Neuronal stem cell (in vitro differentiated cells): ENCODE measurements at regions not wholly inside any gene's neighbourhood (a gene's known extent, or its start where the extent isn't known, plus 50 kb on each side); places are given as distances from the start of the nearest gene placed in this dataset.
"Not testable (repeated sequence)": the region's sequence is repeated elsewhere in the genome, so short reads cannot be mapped to it uniquely, and the experiment has no call there.

Experiments used
- DNase-seq: peaks from one replicate; pipeline ENCODE4 v3.0.0-alpha.2; 2013; ENCODE audit warnings: low spot score
- H2AFZ ChIP-seq: one replicate; pipeline ENCODE4 v1.6.1; 2013; ENCODE audit warnings: mild to moderate bottlenecking, low read length, inconsistent platforms
- H2AK5ac ChIP-seq: 2 replicates; pipeline ENCODE4 v1.6.1; 2013; ENCODE audit warnings: low read depth, mild to moderate bottlenecking, inconsistent platforms, low read length, moderate library complexity, mixed read lengths
- H2BK120ac ChIP-seq: 2 replicates; pipeline ENCODE4 v1.6.1; 2013; ENCODE audit warnings: low read depth, mild to moderate bottlenecking, inconsistent platforms, low read length, moderate library complexity, mixed read lengths
- H2BK12ac ChIP-seq: one replicate; pipeline ENCODE4 v1.6.1; 2013; ENCODE audit warnings: low read length, inconsistent platforms
- H2BK15ac ChIP-seq: 2 replicates; pipeline ENCODE4 v1.6.1; 2013; ENCODE audit warnings: mild to moderate bottlenecking, low read length, inconsistent platforms, mixed read lengths
- H2BK5ac ChIP-seq: one replicate; pipeline ENCODE4 v1.6.1; 2013; ENCODE audit warnings: inconsistent platforms, mild to moderate bottlenecking, low read length, moderate library complexity
- H3K14ac ChIP-seq: one replicate; pipeline ENCODE4 v1.6.1; 2013; ENCODE audit warnings: low read length, inconsistent platforms
- H3K18ac ChIP-seq: 2 replicates; pipeline ENCODE4 v1.6.1; 2013; ENCODE audit warnings: low read length, inconsistent platforms
- H3K23ac ChIP-seq: 2 replicates; pipeline ENCODE4 v1.6.1; 2013; ENCODE audit warnings: low read depth, mild to moderate bottlenecking, mixed read lengths, low read length, inconsistent platforms; ENCODE audit not compliant: poor library complexity
- H3K27ac ChIP-seq: replicated peaks from 3 replicates; pipeline ENCODE4 v1.5.1; 2013; ENCODE audit warnings: low read length, inconsistent platforms
- H3K27me3 ChIP-seq, 3 experiments: 2 replicates each; pipeline ENCODE4 v1.6.1; 2013; ENCODE audit warnings: low read length in 3 of 3, mild to moderate bottlenecking in 2 of 3, inconsistent platforms in 1 of 3, low read depth in 1 of 3, mixed read lengths in 1 of 3, moderate library complexity in 1 of 3; ENCODE audit not compliant: control insufficient read depth in 3 of 3, insufficient read depth in 3 of 3
- H3K36me3 ChIP-seq, 2 donors: replicated peaks in 1 of 2; 2 replicates each; pipeline ENCODE4 v1.6.1; 2013; ENCODE audit warnings: low read length in 2 of 2; ENCODE audit not compliant: control insufficient read depth in 2 of 2, insufficient read depth in 2 of 2
- H3K4ac ChIP-seq: 2 replicates; pipeline ENCODE4 v1.6.1; 2013; ENCODE audit warnings: inconsistent platforms, mild to moderate bottlenecking, low read length, moderate library complexity
- H3K4me1 ChIP-seq, 2 donors: 1 replicate in 1 of 2; 2 replicates in 1 of 2; pipeline ENCODE4 v1.6.1; 2013; ENCODE audit warnings: low read length in 2 of 2, low read depth in 1 of 2; ENCODE audit not compliant: control insufficient read depth in 2 of 2, insufficient read depth in 1 of 2
- H3K4me2 ChIP-seq: one replicate; pipeline ENCODE4 v1.6.1; 2013; ENCODE audit warnings: mild to moderate bottlenecking, low read length, inconsistent platforms; ENCODE audit not compliant: insufficient read depth, poor library complexity, severe bottlenecking
- H3K4me3 ChIP-seq, 2 donors: 2 replicates each; pipeline ENCODE4 v1.5.1; 2013; ENCODE audit warnings: low read length in 2 of 2, mild to moderate bottlenecking in 2 of 2, inconsistent platforms in 1 of 2, moderate library complexity in 1 of 2
- H3K79me1 ChIP-seq: one replicate; pipeline ENCODE4 v1.6.1; 2013; ENCODE audit warnings: low read depth, mild to moderate bottlenecking, inconsistent platforms, low read length, moderate library complexity
- H3K9ac ChIP-seq: one replicate; pipeline ENCODE4 v1.6.1; 2013; ENCODE audit warnings: mild to moderate bottlenecking, low read depth, low read length, inconsistent platforms; ENCODE audit not compliant: poor library complexity
- H3K9me3 ChIP-seq, 2 donors: replicated peaks in 1 of 2; 2 replicates each; pipeline versions ENCODE3 to v1.6.1; 2013; ENCODE audit warnings: low read length in 2 of 2, mild to moderate bottlenecking in 2 of 2, inconsistent platforms in 1 of 2, low read depth in 1 of 2, mixed read lengths in 1 of 2, moderate library complexity in 1 of 2; ENCODE audit not compliant: control insufficient read depth in 2 of 2, insufficient read depth in 1 of 2
- H4K8ac ChIP-seq: one replicate; pipeline ENCODE4 v1.6.1; 2013; ENCODE audit warnings: low read depth, mild to moderate bottlenecking, inconsistent platforms, low read length, moderate library complexity
- H4K91ac ChIP-seq: one replicate; pipeline ENCODE4 v1.6.1; 2013; ENCODE audit warnings: low read length, low read depth, mild to moderate bottlenecking, inconsistent platforms; ENCODE audit not compliant: poor library complexity
- WGBS, 2 donors: extraction: QIAGEN DNeasy Blood & Tissue Kit; methylation state at CpG; one replicate each; pipeline ENCODE4 v1.1.7; 2013; ENCODE audit warnings: missing lambda C conversion rate in 2 of 2, mixed read lengths in 1 of 2; ENCODE audit not compliant: insufficient read length in 2 of 2, insufficient replicate concordance in 1 of 2; ENCODE audit errors: extremely low coverage in 2 of 2; 5-methylcytosine and 5-hydroxymethylcytosine counted together

DNA sequence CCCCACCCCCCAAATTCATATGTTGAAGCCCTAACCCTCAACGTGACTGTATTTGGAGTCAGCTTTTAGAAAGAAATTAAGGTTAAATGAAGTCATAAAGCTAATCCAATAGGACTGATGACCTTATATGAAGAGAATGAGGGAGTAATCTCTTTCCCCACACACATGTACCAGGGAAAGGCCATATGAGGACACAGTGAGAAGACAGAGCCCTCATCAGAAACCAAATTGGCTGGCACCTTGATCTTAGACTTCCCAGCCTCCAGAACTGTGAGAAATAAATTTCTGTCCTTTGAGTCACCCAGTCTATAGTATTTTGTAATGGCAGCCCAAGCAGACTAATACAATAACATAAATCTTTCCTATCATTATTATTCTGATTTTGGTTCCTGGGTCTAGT is 194.7 kb upstream of the NANOGP8 start:
- no peaks in the 10 kb centered on the region for H3K36me3 ChIP-seq
- no peaks in the 10 kb centered on the region for H3K4me1 ChIP-seq
- peaks cover 5 to 6% of the 10 kb centered on the region in 2 donors for H3K9me3 ChIP-seq
- H3K9ac ChIP-seq, result no peak overlapping the region
- no peak overlapping the region for H2AK5ac ChIP-seq
- H3K4me3 ChIP-seq, result no peak overlapping the region
- H4K91ac ChIP-seq, result no peak overlapping the region
- H3K4me2 ChIP-seq, result no peak overlapping the region
- no peak overlapping the region for H4K8ac ChIP-seq
- H2AFZ ChIP-seq, result no peak overlapping the region
- DNase-seq, result no peak
- H2BK15ac ChIP-seq, result no peak overlapping the region
- H3K18ac ChIP-seq, result no peak overlapping the region
- no peak overlapping the region for H2BK120ac ChIP-seq
- WGBS, 2 donors, result no CpG with 5 or more reads among the region's 1 CpG
- H2BK5ac ChIP-seq, result no peak overlapping the region
- no peaks in the 10 kb centered on the region for H3K79me1 ChIP-seq
- no peaks in the 10 kb centered on the region for H3K27me3 ChIP-seq
- no peak overlapping the region for H3K27ac ChIP-seq
- no peak overlapping the region for H3K23ac ChIP-seq
- no peak overlapping the region for H2BK12ac ChIP-seq
- no peak overlapping the region for H3K14ac ChIP-seq
- no peak overlapping the region for H3K4ac ChIP-seq

DNA sequence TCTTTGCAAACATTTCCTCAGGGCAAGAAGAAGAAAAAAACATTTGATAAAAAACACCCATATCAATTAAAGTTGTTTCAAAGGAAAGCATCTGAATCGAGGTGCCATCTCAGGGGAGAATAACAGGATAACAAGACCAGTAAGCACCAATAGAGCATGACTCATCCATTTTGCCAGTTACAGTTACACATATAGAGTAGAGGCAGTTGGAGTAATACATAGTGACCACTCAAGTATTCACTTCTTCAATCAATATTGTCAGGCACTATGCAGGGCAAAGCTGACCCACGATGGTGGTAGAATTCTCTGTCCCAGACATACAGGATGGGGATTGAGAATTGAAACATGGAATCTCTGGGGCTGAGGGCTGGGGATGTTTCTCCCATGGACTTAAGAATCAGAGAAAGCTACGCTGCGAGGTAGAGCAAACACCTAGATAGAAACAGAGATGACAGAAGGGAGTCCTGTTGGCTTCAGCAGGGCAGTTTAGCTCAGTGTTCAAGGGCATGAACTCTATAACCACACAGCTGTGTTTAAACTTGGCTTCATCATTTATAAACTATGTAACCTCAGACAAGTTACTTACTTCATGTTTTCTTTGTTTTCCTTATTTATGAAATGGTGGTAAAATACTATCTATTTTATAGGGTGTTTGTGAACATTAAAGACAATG is 186.4 kb upstream of the NANOGP8 start:
- Histone ChIP-seq H3K9me3 (no peaks in the 10 kb centered on the region), H4K8ac (no peak overlapping the region), H3K36me3 (no peaks in the 10 kb centered on the region), H3K4me3 (no peak overlapping the region), H2BK5ac (no peak overlapping the region), H3K4me2 (no peak overlapping the region), H3K9ac (no peak overlapping the region), H3K27ac (no peak overlapping the region), H3K18ac (no peak overlapping the region), H4K91ac (no peak overlapping the region), H3K27me3 (no peaks in the 10 kb centered on the region), H2BK15ac (no peak overlapping the region), H3K4me1 (peaks cover 0 to 2% of the 10 kb centered on the region in 2 donors), H2BK12ac (no peak overlapping the region), H2AFZ (no peak overlapping the region), H3K14ac (no peak overlapping the region), H3K79me1 (no peaks in the 10 kb centered on the region), H2AK5ac (no peak overlapping the region), H3K4ac (no peak overlapping the region), H3K23ac (no peak overlapping the region), H2BK120ac (no peak overlapping the region)
- no CpG with 5 or more reads among the region's 4 CpGs for WGBS, 2 donors
- no peak for DNase-seq

DNA sequence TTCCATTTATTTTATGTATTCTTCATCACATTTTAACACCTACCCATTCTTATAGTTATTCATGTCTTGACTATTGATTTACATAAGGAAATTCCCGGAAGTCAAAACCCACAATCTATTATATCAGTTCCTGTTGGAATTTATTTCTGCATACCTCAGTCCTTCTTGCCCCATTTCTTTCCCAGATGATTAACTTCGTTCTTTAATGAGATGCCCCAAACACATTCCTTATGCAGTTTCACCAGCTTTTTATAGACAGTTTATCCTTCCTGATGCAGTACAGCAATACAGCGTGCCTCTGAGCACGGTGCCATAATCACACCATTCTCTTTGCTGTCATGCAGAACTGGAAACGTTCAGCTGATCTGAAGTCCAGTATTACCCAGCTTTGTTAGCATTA is 175.8 kb upstream of the NANOGP8 start:
- Histone ChIP-seq H3K27ac (no peak overlapping the region), H2BK15ac (no peak overlapping the region), H4K8ac (no peak overlapping the region), H4K91ac (no peak overlapping the region), H3K23ac (no peak overlapping the region), H3K79me1 (no peaks in the 10 kb centered on the region), H2AK5ac (no peak overlapping the region), H3K4me3 (no peak overlapping the region), H2AFZ (no peak overlapping the region), H3K36me3 (no peaks in the 10 kb centered on the region), H3K4me2 (no peak overlapping the region), H3K4ac (no peak overlapping the region), H3K9ac (no peak overlapping the region), H3K9me3 (no peaks in the 10 kb centered on the region), H2BK12ac (no peak overlapping the region), H3K18ac (no peak overlapping the region), H2BK120ac (no peak overlapping the region), H3K27me3 (no peaks in the 10 kb centered on the region), H3K4me1 (no peaks in the 10 kb centered on the region), H3K14ac (no peak overlapping the region), H2BK5ac (no peak overlapping the region)
- no CpG with 5 or more reads among the region's 5 CpGs for whole genome bisulfite sequencing, 2 donors
- no peak for DNase-seq

DNA sequence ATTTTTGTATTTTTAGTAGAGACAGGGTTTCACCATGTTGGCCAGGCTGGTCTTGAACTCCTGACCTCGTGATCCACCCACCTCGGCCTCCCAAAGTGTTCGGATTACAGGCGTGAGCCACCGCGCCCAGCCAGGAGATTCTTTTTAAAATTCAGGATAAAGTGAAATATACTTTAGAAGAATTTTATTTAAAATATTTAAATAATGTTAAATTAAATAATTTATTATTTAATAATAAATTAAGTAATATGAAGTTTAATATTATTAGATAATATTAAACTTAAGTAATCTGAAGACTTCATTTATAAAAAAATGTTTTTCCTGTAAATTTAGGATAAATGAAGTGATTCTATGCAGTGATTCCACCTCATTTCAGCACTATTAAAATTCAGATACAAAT is 175.2 kb upstream of the NANOGP8 start:
- not testable (repeated sequence) for H3K79me1 ChIP-seq, DNase-seq, H3K36me3 ChIP-seq, H2BK120ac ChIP-seq, H3K4me3 ChIP-seq, H3K14ac ChIP-seq, H2BK5ac ChIP-seq, H3K4me2 ChIP-seq, H2BK15ac ChIP-seq, H4K91ac ChIP-seq, H4K8ac ChIP-seq, H3K4me1 ChIP-seq, H3K18ac ChIP-seq, H3K27ac ChIP-seq, H2BK12ac ChIP-seq, H3K9me3 ChIP-seq, H3K27me3 ChIP-seq, H3K9ac ChIP-seq, H2AK5ac ChIP-seq, H3K23ac ChIP-seq, H2AFZ ChIP-seq, H3K4ac ChIP-seq
- WGBS, 2 donors, result no CpG with 5 or more reads among the region's 6 CpGs
